ENCODE measurements at regions not wholly inside any gene's neighbourhood (a gene's known extent, or its start where the extent isn't known, plus 50 kb on each side); places are given as distances from the start of the nearest gene placed in this dataset.
"Not testable (repeated sequence)": the region's sequence is repeated elsewhere in the genome, so short reads cannot be mapped to it uniquely, and the experiment has no call there.

GRCh38 chr3:26236531-26236930, 386.0 kb upstream of the LRRC3B start:
- Histone ChIP-seq H3K79me2 (ENCODE audit: low read depth) (no peaks in the 10 kb centered on the region), H3K9me3 (ENCODE audit: low read depth) (no peaks in the 10 kb centered on the region), H3K4me3 (no peak overlapping the region), H3K27me3 (no peaks in the 10 kb centered on the region), H3F3A (ENCODE audit: low read depth) (no peaks in the 10 kb centered on the region), H3K36me3 (no peaks in the 10 kb centered on the region), H2AFZ (replicated peaks) (no peak overlapping the region), H3K9ac (no peak overlapping the region), H4K20me1 (ENCODE audit: low read depth) (no peaks in the 10 kb centered on the region), H3K27ac (no peak overlapping the region), H3K4me1 (no peaks in the 10 kb centered on the region), H3K4me2 (no peak overlapping the region)
- no peaks in the 10 kb centered on the region for H3K27me3 Mint-ChIP-seq (ENCODE audit: insufficient read depth, low read depth)
- no peaks in the 10 kb centered on the region for H3K4me1 Mint-ChIP-seq
- H3K4me3 Mint-ChIP-seq = no peak overlapping the region
- no peaks in the 10 kb centered on the region for H3K9me3 Mint-ChIP-seq
- H3K27ac Mint-ChIP-seq = no peak overlapping the region
- TF ChIP-seq EZH2phosphoT487 (IDR thresholded peaks at IDR 0.05) (no peak), EZH2 (IDR thresholded peaks at IDR 0.05) (no peak), CTCF (IDR thresholded peaks at IDR 0.05) (no peak)
- DNase-seq (ENCODE audit: low spot score) = no peak
- H3K36me3 Mint-ChIP-seq = no peaks in the 10 kb centered on the region

- H3K4me2 ChIP-seq = no peak overlapping the region
- H3K4me3 ChIP-seq = no peak overlapping the region
- H3K4me3 Mint-ChIP-seq = no peak overlapping the region
- no peaks in the 10 kb centered on the region for H3K27me3 ChIP-seq
- no peaks in the 10 kb centered on the region for H3K9me3 ChIP-seq (ENCODE audit: low read depth)
- H3F3A ChIP-seq (ENCODE audit: low read depth) = no peaks in the 10 kb centered on the region
- H3K27me3 Mint-ChIP-seq (ENCODE audit: insufficient read depth, low read depth) = no peaks in the 10 kb centered on the region
- H3K9ac ChIP-seq = no peak overlapping the region
- no peaks in the 10 kb centered on the region for H3K4me1 ChIP-seq
- no peak for DNase-seq (ENCODE audit: low spot score)
- no peaks in the 10 kb centered on the region for H3K36me3 Mint-ChIP-seq
- no peak overlapping the region for H3K27ac Mint-ChIP-seq
- no peak for TF ChIP-seq EZH2phosphoT487 (IDR thresholded peaks at IDR 0.05)
- TF ChIP-seq CTCF (IDR thresholded peaks at IDR 0.05) = no peak
- no peak for TF ChIP-seq EZH2 (IDR thresholded peaks at IDR 0.05)
- no peaks in the 10 kb centered on the region for H4K20me1 ChIP-seq (ENCODE audit: low read depth)
- H3K79me2 ChIP-seq (ENCODE audit: low read depth) = no peaks in the 10 kb centered on the region
- no peak overlapping the region for H2AFZ ChIP-seq (replicated peaks)
- no peak overlapping the region for H3K27ac ChIP-seq
- H3K36me3 ChIP-seq = no peaks in the 10 kb centered on the region
- no peaks in the 10 kb centered on the region for H3K4me1 Mint-ChIP-seq
- no peaks in the 10 kb centered on the region for H3K9me3 Mint-ChIP-seq
Measured at GRCh38 chr3:26237036-26237682, 385.4 kb upstream of the LRRC3B start.

- not testable (repeated sequence) for H3K9me3 Mint-ChIP-seq; H3K27ac ChIP-seq; H3K36me3 Mint-ChIP-seq; H3K27me3 Mint-ChIP-seq (ENCODE audit: insufficient read depth, low read depth); H2AFZ ChIP-seq (replicated peaks); H3K36me3 ChIP-seq; H3F3A ChIP-seq (ENCODE audit: low read depth); H3K9ac ChIP-seq; H3K4me3 Mint-ChIP-seq; H4K20me1 ChIP-seq (ENCODE audit: low read depth); H3K4me2 ChIP-seq; H3K4me3 ChIP-seq; H3K4me1 ChIP-seq; H3K27me3 ChIP-seq; H3K9me3 ChIP-seq (ENCODE audit: low read depth); H3K79me2 ChIP-seq (ENCODE audit: low read depth); H3K4me1 Mint-ChIP-seq; H3K27ac Mint-ChIP-seq; DNase-seq (ENCODE audit: low spot score)
Measured at GRCh38 chr3:26244586-26244985, 378.0 kb upstream of the LRRC3B start.

- Mint-ChIP-seq H3K4me1 (peaks cover 5% of the 10 kb centered on the region), H3K9me3 (no peaks in the 10 kb centered on the region), H3K36me3 (no peaks in the 10 kb centered on the region), H3K4me3 (no peak overlapping the region), H3K27ac (peak overlapping the region; percentile 81), H3K27me3 (ENCODE audit: insufficient read depth, low read depth) (no peaks in the 10 kb centered on the region)
- no peaks in the 10 kb centered on the region for H3K4me1 ChIP-seq
- DNase-seq (ENCODE audit: low spot score) = no peak
- no peaks in the 10 kb centered on the region for H4K20me1 ChIP-seq (ENCODE audit: low read depth)
- H3K27me3 ChIP-seq = no peaks in the 10 kb centered on the region
- H2AFZ ChIP-seq (replicated peaks) = no peak overlapping the region
- H3K4me3 ChIP-seq = no peak overlapping the region
- H3K4me2 ChIP-seq = no peak overlapping the region
- H3K36me3 ChIP-seq = no peaks in the 10 kb centered on the region
- H3F3A ChIP-seq (ENCODE audit: low read depth) = no peaks in the 10 kb centered on the region
- TF ChIP-seq CTCF (IDR thresholded peaks at IDR 0.05) = no peak
- no peak for TF ChIP-seq EZH2 (IDR thresholded peaks at IDR 0.05)
- TF ChIP-seq EZH2phosphoT487 (IDR thresholded peaks at IDR 0.05) = no peak
- H3K9me3 ChIP-seq (ENCODE audit: low read depth) = no peaks in the 10 kb centered on the region
- no peak overlapping the region for H3K27ac ChIP-seq
- H3K79me2 ChIP-seq (ENCODE audit: low read depth) = no peaks in the 10 kb centered on the region
- no peak overlapping the region for H3K9ac ChIP-seq
Measured at GRCh38 chr3:26245236-26245635, 377.3 kb upstream of the LRRC3B start.
